ENCODE measurements at regions not wholly inside any gene's neighbourhood (a gene's known extent, or its start where the extent isn't known, plus 50 kb on each side); places are given as distances from the start of the nearest gene placed in this dataset.
A peak's percentile ranks its signal among the peaks of the same experiment; 100 is the strongest.

GRCh38 chr3:110226645-110227044 lies 845.0 kb upstream of the NECTIN3 start:
- no peak for DNase-seq (ENCODE audit: low read depth in 2 of 2)

- no peak for DNase-seq (ENCODE audit: low read depth in 2 of 2)
Observed at GRCh38 chr3:110227991-110228390, 843.6 kb upstream of the NECTIN3 start.

GRCh38 chr3:110234831-110235230 lies 836.8 kb upstream of the NECTIN3 start:
- no peak for DNase-seq (ENCODE audit: low read depth in 2 of 2)

- DNase-seq (ENCODE audit: low read depth in 2 of 2): no peak
Observed at GRCh38 chr3:110236976-110237610, 834.5 kb upstream of the NECTIN3 start.

GRCh38 chr3:110243081-110243480 lies 828.5 kb upstream of the NECTIN3 start:
- DNase-seq (ENCODE audit: low read depth in 2 of 2): peak; percentile 15 to 24

GRCh38 chr3:110246796-110247376 lies 824.7 kb upstream of the NECTIN3 start:
- no peak for DNase-seq (ENCODE audit: low read depth in 2 of 2)

- DNase-seq (ENCODE audit: low read depth in 2 of 2): no peak
Observed at GRCh38 chr3:110248666-110249065, 823.0 kb upstream of the NECTIN3 start.

- no peak for DNase-seq (ENCODE audit: low read depth in 2 of 2)
Observed at GRCh38 chr3:110253794-110254193, 817.8 kb upstream of the NECTIN3 start.

- DNase-seq (ENCODE audit: low read depth in 2 of 2): no peak
Observed at GRCh38 chr3:110254591-110254990, 817.0 kb upstream of the NECTIN3 start.

GRCh38 chr3:110261141-110261540 lies 810.5 kb upstream of the NECTIN3 start:
- no peak for DNase-seq (ENCODE audit: low read depth in 2 of 2)

GRCh38 chr3:110262896-110263295 lies 808.7 kb upstream of the NECTIN3 start:
- no peak for DNase-seq (ENCODE audit: low read depth in 2 of 2)

GRCh38 chr3:110265302-110265701 lies 806.3 kb upstream of the NECTIN3 start:
- DNase-seq (ENCODE audit: low read depth in 2 of 2): no peak

GRCh38 chr3:110267304-110267845 lies 804.2 kb upstream of the NECTIN3 start:
- DNase-seq (ENCODE audit: low read depth in 2 of 2): no peak

- DNase-seq (ENCODE audit: low read depth in 2 of 2): no peak
Observed at GRCh38 chr3:110272525-110272924, 799.1 kb upstream of the NECTIN3 start.

GRCh38 chr3:110291886-110292501 lies 779.6 kb upstream of the NECTIN3 start:
- DNase-seq (ENCODE audit: low read depth in 2 of 2): no peak

- DNase-seq (ENCODE audit: low read depth in 2 of 2): no peak
Observed at GRCh38 chr3:110293660-110294059, 778.0 kb upstream of the NECTIN3 start.

GRCh38 chr3:110296885-110297284 lies 774.7 kb upstream of the NECTIN3 start:
- DNase-seq (ENCODE audit: low read depth in 2 of 2): no peak

GRCh38 chr3:110301781-110302180 lies 769.8 kb upstream of the NECTIN3 start:
- no peak for DNase-seq (ENCODE audit: low read depth in 2 of 2)

- DNase-seq (ENCODE audit: low read depth in 2 of 2): peak; percentile 12 to 24
Observed at GRCh38 chr3:110307065-110307809, 764.4 kb upstream of the NECTIN3 start.

- DNase-seq (ENCODE audit: low read depth in 2 of 2): no peak
Observed at GRCh38 chr3:110311541-110311940, 760.1 kb upstream of the NECTIN3 start.

GRCh38 chr3:110314512-110315114 lies 757.0 kb upstream of the NECTIN3 start:
- peak; percentile 9 to 25 for DNase-seq (ENCODE audit: low read depth in 2 of 2)

GRCh38 chr3:110318108-110318507 lies 753.5 kb upstream of the NECTIN3 start:
- DNase-seq (ENCODE audit: low read depth in 2 of 2): no peak
